ENCODE measurements at regions not wholly inside any gene's neighbourhood (a gene's known extent, or its start where the extent isn't known, plus 50 kb on each side); places are given as distances from the start of the nearest gene placed in this dataset.

DNA sequence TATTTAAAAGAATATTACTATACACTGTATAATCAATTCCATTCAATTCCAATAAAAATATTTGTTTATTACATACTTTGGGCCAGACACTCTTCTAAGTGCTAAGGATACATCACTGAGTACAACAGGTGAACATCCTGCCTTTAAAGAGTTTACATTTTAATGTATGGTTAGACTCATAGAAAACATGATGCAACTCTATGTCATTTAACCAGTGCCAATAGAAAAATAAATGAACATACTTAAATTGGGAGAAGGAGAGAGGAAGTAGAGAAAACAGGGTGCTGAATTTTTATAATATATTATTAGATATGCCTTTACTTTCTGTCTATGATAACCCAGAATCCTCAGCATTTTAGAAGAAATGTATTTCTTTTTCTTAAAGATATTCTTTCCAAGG lies 119.2 kb downstream of the TSEN15 start:
- TF ChIP-seq, protein P1, sequence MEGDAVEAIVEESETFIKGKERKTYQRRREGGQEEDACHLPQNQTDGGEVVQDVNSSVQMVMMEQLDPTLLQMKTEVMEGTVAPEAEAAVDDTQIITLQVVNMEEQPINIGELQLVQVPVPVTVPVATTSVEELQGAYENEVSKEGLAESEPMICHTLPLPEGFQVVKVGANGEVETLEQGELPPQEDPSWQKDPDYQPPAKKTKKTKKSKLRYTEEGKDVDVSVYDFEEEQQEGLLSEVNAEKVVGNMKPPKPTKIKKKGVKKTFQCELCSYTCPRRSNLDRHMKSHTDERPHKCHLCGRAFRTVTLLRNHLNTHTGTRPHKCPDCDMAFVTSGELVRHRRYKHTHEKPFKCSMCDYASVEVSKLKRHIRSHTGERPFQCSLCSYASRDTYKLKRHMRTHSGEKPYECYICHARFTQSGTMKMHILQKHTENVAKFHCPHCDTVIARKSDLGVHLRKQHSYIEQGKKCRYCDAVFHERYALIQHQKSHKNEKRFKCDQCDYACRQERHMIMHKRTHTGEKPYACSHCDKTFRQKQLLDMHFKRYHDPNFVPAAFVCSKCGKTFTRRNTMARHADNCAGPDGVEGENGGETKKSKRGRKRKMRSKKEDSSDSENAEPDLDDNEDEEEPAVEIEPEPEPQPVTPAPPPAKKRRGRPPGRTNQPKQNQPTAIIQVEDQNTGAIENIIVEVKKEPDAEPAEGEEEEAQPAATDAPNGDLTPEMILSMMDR (IDR thresholded peaks at IDR 0.05): no peak
- no peak for TF ChIP-seq POLR2A (IDR thresholded peaks at IDR 0.05)

All from heart left ventricle (tissue), 13 donors.